Erythroblast (primary cell): ENCODE measurements at regions not wholly inside any gene's neighbourhood (a gene's known extent, or its start where the extent isn't known, plus 50 kb on each side); places are given as distances from the start of the nearest gene placed in this dataset.

ENCODE experiments used
- GATA1 ChIP-seq: IDR thresholded peaks from 2 replicates; pipeline ENCODE4 v1.6.1; 2011; ENCODE audit warnings: low read depth, mild to moderate bottlenecking, control low read depth, low read length, moderate library complexity
- POLR2A ChIP-seq: IDR thresholded peaks from 2 replicates; pipeline ENCODE4 v1.6.1; 2011; ENCODE audit warnings: mild to moderate bottlenecking, low read length

DNA sequence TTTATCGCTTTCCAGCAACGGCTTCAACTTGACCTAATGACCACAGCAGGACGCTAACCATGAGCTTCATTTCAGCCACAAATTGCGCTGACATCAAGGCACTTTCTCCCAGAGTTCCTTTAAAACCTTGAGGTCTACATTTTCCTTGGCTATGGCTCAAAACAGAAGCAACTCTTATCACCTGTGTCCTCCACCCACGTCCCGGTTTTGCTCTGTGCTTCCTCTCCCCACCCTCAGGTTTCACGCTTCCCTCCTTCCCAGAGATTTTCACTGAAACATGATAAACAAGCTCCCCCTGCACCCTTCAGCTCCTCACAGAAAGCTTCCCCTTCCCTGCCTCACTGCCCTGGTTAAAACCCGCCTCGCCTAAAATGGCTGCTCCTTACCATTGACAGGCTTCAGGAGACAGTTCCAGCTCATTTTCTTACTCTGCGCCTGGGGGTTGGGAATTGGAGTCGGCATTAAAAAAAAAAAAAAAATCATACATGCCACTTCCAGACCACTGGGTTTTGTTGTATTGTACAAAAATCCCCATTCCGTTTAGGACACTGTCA lies 229.5 kb downstream of the UBE3D start:
- TF ChIP-seq POLR2A: no peak
- no peak for TF ChIP-seq GATA1
